ENCODE measurements at regions not wholly inside any gene's neighbourhood (a gene's known extent, or its start where the extent isn't known, plus 50 kb on each side); places are given as distances from the start of the nearest gene placed in this dataset.

DNA sequence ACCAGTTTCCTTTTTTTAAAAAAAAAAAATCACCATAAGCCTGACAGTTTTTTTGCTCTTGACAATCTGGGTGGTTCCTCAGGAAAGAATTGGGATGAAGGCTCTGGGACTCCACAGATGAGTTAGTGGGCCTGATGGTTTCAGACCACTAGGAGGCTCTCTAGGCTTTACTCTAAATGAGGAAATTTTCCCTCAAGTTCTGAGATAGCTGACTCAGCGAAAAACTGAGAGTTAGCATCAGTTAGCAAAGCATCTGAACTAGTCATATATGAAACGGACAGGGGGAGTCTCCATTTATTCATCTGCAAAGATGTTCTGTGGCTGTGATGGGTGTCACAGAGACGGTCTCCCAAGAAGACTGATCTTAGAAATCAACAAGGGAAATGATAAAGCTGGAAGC is 314.3 kb upstream of the OR4E1 start:
- ChIA-PET CTCF (interaction anchor here (0.9 to 4.6 kb wide), 13 partner anchors 9 to 126 kb away, joined by 3 to 33 read pairs (median 4); no protein-coding TSS in a partner anchor), POLR2A (no interaction called here)
- Histone ChIP-seq H3K4me2 (no peak overlapping the region), H3K9me3 (no peaks in the 10 kb centered on the region), H3K27ac (no peak overlapping the region), H3K4me1 (peaks cover 6% of the 10 kb centered on the region; the same call in 2 of the 3 replicates), H3K4me3 (no peak overlapping the region)
- 16% methylated on average over 3 of the region's 3 CpGs for WGBS (ENCODE audit: missing lambda C conversion rate)
- DNase-seq (ENCODE audit: low read depth in 1 of 2, low spot score in 1 of 2): peak; percentile 36 to 70
- peak; percentile 77 to 85; a peak in 5 of 6 replicates for ATAC-seq
- TF ChIP-seq RAD21 (conservative IDR thresholded peaks at IDR 0.05 in 1 of 2, IDR thresholded peaks at IDR 0.05 in 1 of 2): peak; percentile 20 to 45; a peak in 2 of 5 replicates
- TF ChIP-seq MAFK (IDR thresholded peaks at IDR 0.05; ENCODE audit: partially characterized antibody): peak; percentile 100
- no peak for TF ChIP-seq POLR2A (IDR thresholded peaks at IDR 0.05; ENCODE audit: low read length)
- TF ChIP-seq CBX8 (IDR thresholded peaks at IDR 0.05): no peak
- TF ChIP-seq HEYL (CRISPR knock-in tag; IDR thresholded peaks at IDR 0.05): no peak
- no peak for TF ChIP-seq RNF2 (IDR thresholded peaks at IDR 0.05; ENCODE audit: borderline replicate concordance, low read depth)
- TF ChIP-seq FOSL2 (IDR thresholded peaks at IDR 0.05): no peak
- no peak for TF ChIP-seq FOSL2 (CRISPR knock-in tag; IDR thresholded peaks at IDR 0.05)
- no peak for TF ChIP-seq CHD2 (IDR thresholded peaks at IDR 0.05; ENCODE audit: low read length, partially characterized antibody)
- TF ChIP-seq, protein P1, sequence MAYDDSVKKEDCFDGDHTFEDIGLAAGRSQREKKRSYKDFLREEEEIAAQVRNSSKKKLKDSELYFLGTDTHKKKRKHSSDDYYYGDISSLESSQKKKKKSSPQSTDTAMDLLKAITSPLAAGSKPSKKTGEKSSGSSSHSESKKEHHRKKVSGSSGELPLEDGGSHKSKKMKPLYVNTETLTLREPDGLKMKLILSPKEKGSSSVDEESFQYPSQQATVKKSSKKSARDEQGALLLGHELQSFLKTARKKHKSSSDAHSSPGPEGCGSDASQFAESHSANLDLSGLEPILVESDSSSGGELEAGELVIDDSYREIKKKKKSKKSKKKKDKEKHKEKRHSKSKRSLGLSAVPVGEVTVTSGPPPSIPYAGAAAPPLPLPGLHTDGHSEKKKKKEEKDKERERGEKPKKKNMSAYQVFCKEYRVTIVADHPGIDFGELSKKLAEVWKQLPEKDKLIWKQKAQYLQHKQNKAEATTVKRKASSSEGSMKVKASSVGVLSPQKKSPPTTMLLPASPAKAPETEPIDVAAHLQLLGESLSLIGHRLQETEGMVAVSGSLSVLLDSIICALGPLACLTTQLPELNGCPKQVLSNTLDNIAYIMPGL (CRISPR knock-in tag; IDR thresholded peaks at IDR 0.05; ENCODE audit: borderline replicate concordance): no peak
- TF ChIP-seq, protein P2, sequence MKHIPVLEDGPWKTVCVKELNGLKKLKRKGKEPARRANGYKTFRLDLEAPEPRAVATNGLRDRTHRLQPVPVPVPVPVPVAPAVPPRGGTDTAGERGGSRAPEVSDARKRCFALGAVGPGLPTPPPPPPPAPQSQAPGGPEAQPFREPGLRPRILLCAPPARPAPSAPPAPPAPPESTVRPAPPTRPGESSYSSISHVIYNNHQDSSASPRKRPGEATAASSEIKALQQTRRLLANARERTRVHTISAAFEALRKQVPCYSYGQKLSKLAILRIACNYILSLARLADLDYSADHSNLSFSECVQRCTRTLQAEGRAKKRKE (CRISPR knock-in tag; IDR thresholded peaks at IDR 0.05; ENCODE audit: low read depth): no peak
- TF ChIP-seq, protein P3, sequence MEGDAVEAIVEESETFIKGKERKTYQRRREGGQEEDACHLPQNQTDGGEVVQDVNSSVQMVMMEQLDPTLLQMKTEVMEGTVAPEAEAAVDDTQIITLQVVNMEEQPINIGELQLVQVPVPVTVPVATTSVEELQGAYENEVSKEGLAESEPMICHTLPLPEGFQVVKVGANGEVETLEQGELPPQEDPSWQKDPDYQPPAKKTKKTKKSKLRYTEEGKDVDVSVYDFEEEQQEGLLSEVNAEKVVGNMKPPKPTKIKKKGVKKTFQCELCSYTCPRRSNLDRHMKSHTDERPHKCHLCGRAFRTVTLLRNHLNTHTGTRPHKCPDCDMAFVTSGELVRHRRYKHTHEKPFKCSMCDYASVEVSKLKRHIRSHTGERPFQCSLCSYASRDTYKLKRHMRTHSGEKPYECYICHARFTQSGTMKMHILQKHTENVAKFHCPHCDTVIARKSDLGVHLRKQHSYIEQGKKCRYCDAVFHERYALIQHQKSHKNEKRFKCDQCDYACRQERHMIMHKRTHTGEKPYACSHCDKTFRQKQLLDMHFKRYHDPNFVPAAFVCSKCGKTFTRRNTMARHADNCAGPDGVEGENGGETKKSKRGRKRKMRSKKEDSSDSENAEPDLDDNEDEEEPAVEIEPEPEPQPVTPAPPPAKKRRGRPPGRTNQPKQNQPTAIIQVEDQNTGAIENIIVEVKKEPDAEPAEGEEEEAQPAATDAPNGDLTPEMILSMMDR (IDR thresholded peaks at IDR 0.05): peak; percentile 43
- TF ChIP-seq EP300 (IDR thresholded peaks at IDR 0.05): no peak
- peak; percentile 36 for FAIRE-seq

DNA sequence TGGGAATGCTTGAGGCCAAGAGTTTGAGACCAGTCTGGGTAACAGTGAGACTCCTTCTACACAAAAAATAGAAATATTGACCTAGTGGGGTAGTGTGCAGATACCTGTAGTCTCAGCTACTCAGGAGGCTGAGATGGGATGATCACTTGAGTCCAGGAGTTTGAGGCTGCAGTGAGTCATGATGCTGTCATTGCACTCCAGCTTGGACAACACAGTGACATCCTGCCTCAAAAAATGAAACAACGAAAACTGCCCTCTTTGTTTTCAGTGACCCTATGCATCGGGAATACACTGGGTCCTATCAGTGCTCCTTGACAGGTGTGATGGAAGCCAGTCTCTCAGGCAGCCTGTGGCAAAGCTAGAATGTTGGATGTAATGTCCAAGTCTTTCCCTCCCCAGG is 311.5 kb upstream of the OR4E1 start:
- H3K4me3 ChIP-seq: no peak overlapping the region
- H3K4me2 ChIP-seq: no peak overlapping the region
- DNase-seq (ENCODE audit: low read depth in 1 of 2, low spot score in 1 of 2): no peak
- WGBS (ENCODE audit: missing lambda C conversion rate): 0% methylated on average over 2 of the region's 2 CpGs
- no peaks in the 10 kb centered on the region; the same call in 2 of the 3 replicates for H3K9me3 ChIP-seq
- ChIA-PET CTCF (interaction anchor here (0.7 to 1.3 kb wide), 2 partner anchors 67 to 120 kb away, joined by 3 to 4 read pairs; no protein-coding TSS in a partner anchor), POLR2A (no interaction called here)
- TF ChIP-seq CHD2 (IDR thresholded peaks at IDR 0.05; ENCODE audit: low read length, partially characterized antibody) (no peak), HOXB5 (CRISPR knock-in tag; IDR thresholded peaks at IDR 0.05) (no peak), EHMT2 (IDR thresholded peaks at IDR 0.05; ENCODE audit: low read depth) (no peak), ZSCAN20 (CRISPR knock-in tag; IDR thresholded peaks at IDR 0.05) (no peak), TP53 (CRISPR knock-in tag; IDR thresholded peaks at IDR 0.05) (no peak), ZFP36 (IDR thresholded peaks at IDR 0.05; ENCODE audit: borderline replicate concordance, partially characterized antibody) (no peak), KDM1A (IDR thresholded peaks at IDR 0.05; ENCODE audit: low read depth) (no peak), RAD21 (conservative IDR thresholded peaks at IDR 0.05 in 1 of 2, IDR thresholded peaks at IDR 0.05 in 1 of 2) (no peak), HOXB13 (CRISPR knock-in tag; IDR thresholded peaks at IDR 0.05; ENCODE audit: low read depth) (no peak), RCOR1 (IDR thresholded peaks at IDR 0.05; ENCODE audit: low read depth, low read length) (no peak), POLR2AphosphoS2 (conservative IDR thresholded peaks at IDR 0.05; ENCODE audit: low read length) (no peak), MAZ (IDR thresholded peaks at IDR 0.05; ENCODE audit: borderline replicate concordance, low read depth, low read length) (no peak)
- TF ChIP-seq, protein P3 (IDR thresholded peaks at IDR 0.05): no peak
- TF ChIP-seq, protein P4, sequence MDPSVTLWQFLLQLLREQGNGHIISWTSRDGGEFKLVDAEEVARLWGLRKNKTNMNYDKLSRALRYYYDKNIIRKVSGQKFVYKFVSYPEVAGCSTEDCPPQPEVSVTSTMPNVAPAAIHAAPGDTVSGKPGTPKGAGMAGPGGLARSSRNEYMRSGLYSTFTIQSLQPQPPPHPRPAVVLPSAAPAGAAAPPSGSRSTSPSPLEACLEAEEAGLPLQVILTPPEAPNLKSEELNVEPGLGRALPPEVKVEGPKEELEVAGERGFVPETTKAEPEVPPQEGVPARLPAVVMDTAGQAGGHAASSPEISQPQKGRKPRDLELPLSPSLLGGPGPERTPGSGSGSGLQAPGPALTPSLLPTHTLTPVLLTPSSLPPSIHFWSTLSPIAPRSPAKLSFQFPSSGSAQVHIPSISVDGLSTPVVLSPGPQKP (IDR thresholded peaks at IDR 0.05; ENCODE audit: low read depth, low read length): no peak
- TF ChIP-seq, protein P1 (CRISPR knock-in tag; IDR thresholded peaks at IDR 0.05; ENCODE audit: borderline replicate concordance): no peak
- TF ChIP-seq, protein P5, sequence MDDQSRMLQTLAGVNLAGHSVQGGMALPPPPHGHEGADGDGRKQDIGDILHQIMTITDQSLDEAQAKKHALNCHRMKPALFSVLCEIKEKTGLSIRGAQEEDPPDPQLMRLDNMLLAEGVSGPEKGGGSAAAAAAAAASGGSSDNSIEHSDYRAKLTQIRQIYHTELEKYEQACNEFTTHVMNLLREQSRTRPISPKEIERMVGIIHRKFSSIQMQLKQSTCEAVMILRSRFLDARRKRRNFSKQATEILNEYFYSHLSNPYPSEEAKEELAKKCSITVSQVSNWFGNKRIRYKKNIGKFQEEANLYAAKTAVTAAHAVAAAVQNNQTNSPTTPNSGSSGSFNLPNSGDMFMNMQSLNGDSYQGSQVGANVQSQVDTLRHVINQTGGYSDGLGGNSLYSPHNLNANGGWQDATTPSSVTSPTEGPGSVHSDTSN (IDR thresholded peaks at IDR 0.05): no peak
- no peak for ATAC-seq
- H3K4me1 ChIP-seq: no peaks in the 10 kb centered on the region
- H3K27ac ChIP-seq: no peak overlapping the region
- no peak for FAIRE-seq
